HG03103 (cell line): ENCODE measurements at regions not wholly inside any gene's neighbourhood (a gene's known extent, or its start where the extent isn't known, plus 50 kb on each side); places are given as distances from the start of the nearest gene placed in this dataset.

ENCODE experiments used
- ATAC-seq: cut with Tn5 transposase; IDR thresholded peaks from one replicate; pipeline ENCODE4 v1.9.1; 2021; ENCODE audit warnings: low read depth; ENCODE audit not compliant: unreplicated experiment

DNA sequence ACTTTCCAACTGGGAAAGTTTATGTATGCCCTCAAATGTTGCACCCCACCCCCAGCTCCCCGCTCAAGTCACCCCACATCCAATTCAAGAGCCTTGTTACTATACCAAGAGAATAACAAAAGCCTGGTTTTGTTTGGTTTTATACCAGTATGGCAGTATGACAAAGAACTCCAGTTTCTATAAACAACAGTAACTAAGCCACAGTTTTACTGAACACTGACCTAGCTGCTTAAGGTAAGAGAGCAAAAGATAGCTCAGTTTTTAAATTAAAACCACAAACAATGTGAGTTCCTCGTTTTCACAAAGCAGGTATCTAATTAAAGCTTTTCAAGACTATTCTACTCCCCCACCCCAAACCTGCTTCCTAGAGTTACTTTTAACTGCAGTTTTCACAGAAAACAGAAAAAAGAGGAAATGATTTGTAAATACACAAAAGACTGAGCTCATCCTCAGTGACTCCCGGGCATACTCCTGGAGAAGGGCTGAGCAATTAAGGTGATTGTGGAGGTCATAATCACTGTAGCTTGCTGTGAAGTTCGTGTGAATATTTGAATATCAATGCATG, 59.3 kb upstream of the LHX8 start:
- ATAC-seq, result no peak

DNA sequence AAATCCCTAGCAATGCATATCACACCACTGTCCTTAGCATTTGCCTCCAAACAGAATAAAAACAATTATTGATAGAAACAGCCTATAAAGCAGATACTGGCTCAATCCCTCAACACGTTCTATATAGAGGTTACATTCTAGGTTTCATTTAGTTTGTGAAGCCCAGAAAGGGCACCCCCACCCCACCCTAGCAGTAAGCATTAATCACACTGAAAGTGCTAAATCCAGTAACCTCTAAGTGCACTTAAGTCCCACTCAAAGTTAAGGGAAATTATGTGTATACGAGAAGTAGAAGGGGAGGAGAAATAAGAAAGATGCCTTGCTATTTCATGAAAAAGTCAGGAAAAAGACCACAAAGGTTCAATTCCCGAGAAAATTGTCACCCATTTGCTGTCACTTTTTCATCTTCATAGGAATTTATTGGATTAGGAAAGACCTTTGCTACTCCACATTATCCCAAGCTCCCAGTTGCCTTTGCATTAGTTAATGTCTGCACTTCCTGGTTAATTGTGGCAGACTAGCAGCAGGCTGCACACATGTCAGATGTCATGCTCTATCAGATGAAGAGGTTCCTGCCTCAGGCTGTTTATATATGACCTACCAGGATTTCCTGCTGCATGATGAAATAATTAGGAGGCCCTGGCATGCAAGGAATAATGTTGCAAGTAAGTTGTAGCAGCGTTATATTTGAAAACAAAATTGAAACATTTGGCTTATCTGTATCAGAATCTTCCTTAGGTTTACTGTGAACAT, 54.5 kb upstream of the LHX8 start:
- ATAC-seq, result no peak

DNA sequence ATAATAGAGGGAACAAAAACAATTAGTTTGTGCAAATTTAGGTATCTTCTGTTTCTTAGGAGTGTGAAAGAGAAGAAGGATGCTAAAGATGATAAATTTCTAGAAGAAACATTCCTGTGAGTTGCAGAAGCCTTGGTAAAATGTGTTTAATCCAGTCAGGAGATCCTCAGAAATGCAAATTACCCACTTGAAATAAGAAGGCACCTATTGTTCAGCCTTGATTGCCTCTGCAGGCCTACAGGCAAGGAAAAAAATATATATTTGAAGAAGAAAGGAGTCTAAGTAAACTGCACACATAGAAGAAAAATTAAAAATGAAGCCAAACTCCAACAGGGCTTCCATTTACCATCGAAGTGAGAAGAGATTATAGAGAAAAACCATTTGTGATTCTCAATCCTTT, 51.0 kb upstream of the LHX8 start:
- ATAC-seq, result no peak

DNA sequence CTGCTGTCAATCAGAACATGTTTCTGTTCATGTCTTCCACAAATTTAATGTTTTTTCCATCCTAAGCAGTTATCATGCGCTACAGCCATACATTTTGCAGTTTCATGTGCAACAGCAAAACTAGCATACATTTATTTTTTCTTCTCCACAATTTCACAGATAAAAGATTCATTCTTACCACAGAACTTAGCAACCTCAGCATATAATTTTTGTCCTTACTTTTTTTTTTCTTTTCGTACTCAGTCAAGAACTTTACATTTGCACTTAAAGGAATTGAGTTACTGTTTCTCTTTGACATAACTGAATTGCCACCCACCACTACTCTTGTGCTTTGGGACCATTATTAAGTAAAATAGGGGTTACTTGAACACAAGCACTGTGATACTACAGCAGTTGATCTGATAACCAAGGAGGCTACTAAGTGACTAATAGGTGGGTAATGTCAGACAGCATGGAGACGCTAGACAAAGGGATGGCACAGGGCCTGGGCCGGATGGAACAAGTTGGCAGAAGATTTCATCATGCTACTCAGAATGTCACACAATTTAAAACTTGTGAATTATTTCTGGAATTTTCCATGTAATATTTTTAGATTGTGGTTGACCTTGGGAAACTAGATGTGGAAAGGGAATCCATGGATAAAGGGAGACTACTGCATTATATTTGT, 50.2 kb upstream of the LHX8 start:
- ATAC-seq, result no peak
